ENCODE measurements at regions not wholly inside any gene's neighbourhood (a gene's known extent, or its start where the extent isn't known, plus 50 kb on each side); places are given as distances from the start of the nearest gene placed in this dataset.

DNA sequence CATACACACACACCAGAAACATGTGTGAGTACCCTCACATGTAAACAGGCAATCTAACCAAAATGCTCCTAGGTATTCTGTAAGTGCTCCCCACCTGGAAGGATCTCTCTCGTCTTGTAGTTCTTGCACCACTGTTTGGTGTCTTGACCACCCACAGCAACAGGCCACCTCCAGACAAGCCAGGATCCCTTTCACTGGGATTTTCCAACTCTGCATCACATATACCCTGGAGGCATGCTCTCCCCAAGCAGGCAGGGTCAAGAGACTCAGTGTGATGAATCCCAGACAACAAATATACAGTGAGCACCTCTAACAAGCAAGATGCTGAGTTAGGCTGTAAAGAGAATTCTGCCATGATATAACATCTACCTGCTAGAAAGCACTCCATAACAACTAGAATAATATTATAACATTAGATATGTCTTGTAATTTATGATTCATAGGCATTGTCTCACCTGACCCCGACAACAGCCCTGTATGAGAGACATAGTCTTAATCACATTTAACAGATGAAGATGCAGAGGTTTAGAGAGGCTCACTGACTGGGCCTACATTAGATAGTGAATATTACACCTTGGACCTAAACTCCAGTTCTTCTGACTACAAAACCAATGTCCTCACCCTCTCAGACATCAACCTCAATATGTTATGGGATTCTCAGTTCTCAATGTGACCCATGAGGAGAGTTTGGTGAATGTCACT lies 76.5 kb upstream of the BCL6 start:
- no peak for TF ChIP-seq CTCF (IDR thresholded peaks at IDR 0.05; ENCODE audit: insufficient read depth, low read length, missing control alignments)
- DNase-seq (ENCODE audit: low read depth, low spot score) = no peak
- no peak overlapping the region for H3K4me3 ChIP-seq (ENCODE audit: low read depth, low read length)
- CTCF ChIA-PET = no interaction called here
- POLR2A ChIA-PET = no interaction called here

- no peak for TF ChIP-seq CTCF (IDR thresholded peaks at IDR 0.05; ENCODE audit: insufficient read depth, low read length, missing control alignments)
- DNase-seq (ENCODE audit: low read depth, low spot score) = no peak
- POLR2A ChIA-PET = no interaction called here
- CTCF ChIA-PET = no interaction called here
- H3K4me3 ChIP-seq (ENCODE audit: low read depth, low read length) = no peak overlapping the region
These were observed 77.1 kb upstream of the BCL6 start for GRCh38 chr3:187822402-187822801.

DNA sequence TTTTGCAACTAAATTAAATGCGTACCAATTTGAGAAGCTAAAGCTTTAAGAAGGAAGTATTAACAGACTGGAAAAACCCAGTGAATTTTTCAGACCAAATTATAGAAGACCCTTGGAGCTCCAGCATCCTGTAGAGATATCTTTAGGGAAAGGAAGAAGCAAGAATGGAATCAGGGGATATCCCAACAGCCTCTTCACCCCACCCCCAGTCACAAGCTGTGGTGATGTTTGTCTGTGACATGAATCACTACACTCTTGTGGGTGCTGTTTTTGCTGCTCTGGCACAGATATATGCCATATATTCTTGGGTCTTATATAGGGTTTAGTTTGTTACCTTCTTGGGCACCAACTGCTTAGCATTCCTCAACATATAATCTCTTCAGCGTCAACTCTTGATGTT lies 78.5 kb upstream of the BCL6 start:
- no peak for DNase-seq (ENCODE audit: low read depth, low spot score)
- CTCF ChIA-PET = interaction anchor here (1.1 kb wide), 1 partner anchor 8 kb away, joined by 3 read pairs; no protein-coding TSS in a partner anchor
- POLR2A ChIA-PET = no interaction called here
- TF ChIP-seq CTCF (IDR thresholded peaks at IDR 0.05; ENCODE audit: insufficient read depth, low read length, missing control alignments) = no peak
- H3K4me3 ChIP-seq (ENCODE audit: low read depth, low read length) = no peak overlapping the region

- CTCF ChIA-PET = no interaction called here
- H3K4me3 ChIP-seq (ENCODE audit: low read depth, low read length) = no peak overlapping the region
- no peak for DNase-seq (ENCODE audit: low read depth, low spot score)
- POLR2A ChIA-PET = no interaction called here
- TF ChIP-seq CTCF (IDR thresholded peaks at IDR 0.05; ENCODE audit: insufficient read depth, low read length, missing control alignments) = no peak
These were observed 82.5 kb upstream of the BCL6 start for GRCh38 chr3:187827723-187828122.

DNA sequence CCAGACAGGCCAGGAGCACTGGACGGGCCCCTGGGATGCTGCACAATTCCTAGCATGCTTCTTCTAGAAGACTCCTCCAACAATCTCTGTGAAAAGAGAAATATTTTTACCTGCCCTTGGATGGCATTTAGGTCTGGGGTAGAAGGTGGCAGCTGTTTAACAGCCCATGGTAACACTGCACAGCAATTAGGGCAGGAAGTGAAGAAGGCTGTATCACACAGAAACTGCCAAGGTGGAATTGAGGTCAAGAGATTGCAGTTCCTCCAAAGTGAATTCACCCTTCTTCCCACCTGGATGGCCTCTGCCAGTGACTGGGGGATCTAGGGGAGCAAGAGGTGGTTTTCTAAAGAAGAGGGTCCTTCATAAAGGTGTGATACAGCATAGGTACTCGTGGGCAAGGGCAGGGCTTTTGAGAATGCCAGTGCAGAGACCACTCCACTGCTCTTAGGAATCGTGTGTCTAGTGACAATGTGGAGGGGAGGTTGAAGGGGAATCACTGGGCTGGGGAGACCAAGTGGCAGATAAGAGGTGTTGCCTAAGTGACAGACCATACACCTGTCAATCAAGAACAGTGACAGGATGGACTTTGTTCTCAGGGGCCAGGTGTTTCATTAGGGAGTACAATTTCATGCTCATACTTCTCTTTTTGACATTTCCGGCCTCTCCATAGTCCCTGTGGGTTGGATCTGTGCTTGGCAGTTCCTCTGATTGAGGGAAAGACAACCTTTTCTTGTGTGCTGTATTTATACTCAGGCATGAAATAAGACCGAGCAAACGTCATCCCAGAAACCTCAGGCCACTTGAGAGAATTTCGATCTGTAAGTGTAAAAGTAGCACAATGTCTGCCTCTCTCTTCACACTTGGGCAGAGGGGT lies 83.5 kb upstream of the BCL6 start:
- POLR2A ChIA-PET = no interaction called here
- no peak overlapping the region for H3K4me3 ChIP-seq (ENCODE audit: low read depth, low read length)
- no peak for TF ChIP-seq CTCF (IDR thresholded peaks at IDR 0.05; ENCODE audit: insufficient read depth, low read length, missing control alignments)
- DNase-seq (ENCODE audit: low read depth, low spot score) = no peak
- CTCF ChIA-PET = no interaction called here

DNA sequence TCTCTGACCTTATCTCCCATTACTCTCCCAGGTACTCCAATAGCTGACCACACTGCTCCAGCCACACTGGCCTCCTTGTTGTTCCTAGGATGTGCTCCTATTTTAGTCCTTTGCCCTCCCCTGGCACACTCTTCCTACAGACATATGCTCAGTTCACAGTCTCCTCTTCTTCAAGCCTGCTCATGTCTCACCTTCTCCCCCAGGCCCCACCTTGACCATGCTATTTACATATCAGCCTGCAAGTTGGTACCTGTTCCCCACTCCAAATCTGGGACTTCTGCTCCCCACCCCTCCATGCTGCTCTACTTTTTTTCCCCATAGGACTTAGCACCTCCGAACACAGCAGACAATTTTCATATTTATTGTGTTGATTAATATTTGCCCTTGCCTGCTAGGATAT lies 84.9 kb upstream of the BCL6 start:
- no peak overlapping the region for H3K4me3 ChIP-seq (ENCODE audit: low read depth, low read length)
- ChIA-PET CTCF (no interaction called here), POLR2A (no interaction called here)
- no peak for TF ChIP-seq CTCF (IDR thresholded peaks at IDR 0.05; ENCODE audit: insufficient read depth, low read length, missing control alignments)
- DNase-seq (ENCODE audit: low read depth, low spot score) = no peak
